ENCODE measurements at regions not wholly inside any gene's neighbourhood (a gene's known extent, or its start where the extent isn't known, plus 50 kb on each side); places are given as distances from the start of the nearest gene placed in this dataset.

DNA sequence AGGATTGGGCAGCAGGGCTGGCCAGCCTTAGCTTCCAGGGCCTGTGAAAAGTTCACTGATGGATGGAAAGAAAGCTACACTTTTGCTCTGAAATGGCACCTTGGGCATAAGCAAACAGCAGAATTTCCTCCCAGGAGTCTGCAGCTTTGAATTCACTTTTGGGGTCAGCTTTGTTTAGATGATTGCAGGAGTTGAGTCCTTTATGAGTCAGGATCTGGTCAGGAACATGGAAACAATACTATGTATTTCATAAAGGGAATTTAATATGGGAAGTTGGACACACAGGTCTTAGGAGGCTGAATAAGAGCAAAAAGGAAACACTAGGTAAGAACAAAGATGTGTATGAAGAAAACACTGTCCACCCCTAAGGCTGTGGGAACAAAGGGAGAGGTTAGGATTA is 345.3 kb downstream of the TSN start:
- Histone ChIP-seq H3K4me1 (ENCODE audit: control insufficient read depth in 1 of 2, insufficient read depth in 2 of 2, low read length in 2 of 2) (no peaks in the 10 kb centered on the region), H3K9me3 (replicated peaks in 1 of 2; ENCODE audit: control insufficient read depth in 1 of 2, insufficient read depth in 1 of 2, low read length in 2 of 2) (no peaks in the 10 kb centered on the region), H3K27me3 (ENCODE audit: control insufficient read depth in 2 of 2, insufficient read depth in 2 of 2, low read length in 2 of 2) (no peaks in the 10 kb centered on the region), H3K4me2 (replicated peaks; ENCODE audit: extremely low read depth, low read length, poor library complexity, severe bottlenecking) (no peak overlapping the region), H2AFZ (ENCODE audit: insufficient read depth, low read depth, low read length, poor library complexity, severe bottlenecking) (no peak overlapping the region), H3K9ac (ENCODE audit: insufficient read depth, low read length, poor library complexity, severe bottlenecking) (no peak overlapping the region), H3K36me3 (replicated peaks in 1 of 2; ENCODE audit: control insufficient read depth in 1 of 2, insufficient read depth in 2 of 2, low read length in 2 of 2) (no peaks in the 10 kb centered on the region), H3K4me3 (replicated peaks in 1 of 3; ENCODE audit: low read depth in 2 of 3, low read length in 3 of 3) (no peak overlapping the region), H3K79me2 (ENCODE audit: insufficient read depth, low read length) (no peaks in the 10 kb centered on the region), H3K27ac (ENCODE audit: low read depth in 1 of 2, low read length in 2 of 2) (no peak overlapping the region), H4K20me1 (ENCODE audit: insufficient read depth, low read length) (no peaks in the 10 kb centered on the region)
- no peak overlapping the region for H3K27ac Mint-ChIP-seq
- H3K9me3 Mint-ChIP-seq: peaks cover 0 to 10% (median 1%) of the 10 kb centered on the region in 7 donors
- H3K4me1 Mint-ChIP-seq: no peaks in the 10 kb centered on the region
- TF ChIP-seq, protein P1, sequence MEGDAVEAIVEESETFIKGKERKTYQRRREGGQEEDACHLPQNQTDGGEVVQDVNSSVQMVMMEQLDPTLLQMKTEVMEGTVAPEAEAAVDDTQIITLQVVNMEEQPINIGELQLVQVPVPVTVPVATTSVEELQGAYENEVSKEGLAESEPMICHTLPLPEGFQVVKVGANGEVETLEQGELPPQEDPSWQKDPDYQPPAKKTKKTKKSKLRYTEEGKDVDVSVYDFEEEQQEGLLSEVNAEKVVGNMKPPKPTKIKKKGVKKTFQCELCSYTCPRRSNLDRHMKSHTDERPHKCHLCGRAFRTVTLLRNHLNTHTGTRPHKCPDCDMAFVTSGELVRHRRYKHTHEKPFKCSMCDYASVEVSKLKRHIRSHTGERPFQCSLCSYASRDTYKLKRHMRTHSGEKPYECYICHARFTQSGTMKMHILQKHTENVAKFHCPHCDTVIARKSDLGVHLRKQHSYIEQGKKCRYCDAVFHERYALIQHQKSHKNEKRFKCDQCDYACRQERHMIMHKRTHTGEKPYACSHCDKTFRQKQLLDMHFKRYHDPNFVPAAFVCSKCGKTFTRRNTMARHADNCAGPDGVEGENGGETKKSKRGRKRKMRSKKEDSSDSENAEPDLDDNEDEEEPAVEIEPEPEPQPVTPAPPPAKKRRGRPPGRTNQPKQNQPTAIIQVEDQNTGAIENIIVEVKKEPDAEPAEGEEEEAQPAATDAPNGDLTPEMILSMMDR (IDR thresholded peaks at IDR 0.05): no peak
- H3K27me3 Mint-ChIP-seq (ENCODE audit: low read depth in 3 of 3): no peaks in the 10 kb centered on the region
- no peak for DNase-seq
- intact Hi-C loops (cut with micrococcal nuclease): no loop called here
- H3K36me3 Mint-ChIP-seq: no peaks in the 10 kb centered on the region
- no peak overlapping the region for H3K4me3 Mint-ChIP-seq

GRCh38 chr2:122101319-122101718 is 345.9 kb downstream of the TSN start:
- Histone ChIP-seq H3K4me3 (replicated peaks in 1 of 3; ENCODE audit: low read depth in 2 of 3, low read length in 3 of 3) (no peak overlapping the region), H4K20me1 (ENCODE audit: insufficient read depth, low read length) (no peaks in the 10 kb centered on the region), H3K27me3 (ENCODE audit: control insufficient read depth in 2 of 2, insufficient read depth in 2 of 2, low read length in 2 of 2) (no peaks in the 10 kb centered on the region), H3K4me1 (ENCODE audit: control insufficient read depth in 1 of 2, insufficient read depth in 2 of 2, low read length in 2 of 2) (no peaks in the 10 kb centered on the region), H3K79me2 (ENCODE audit: insufficient read depth, low read length) (no peaks in the 10 kb centered on the region), H3K9ac (ENCODE audit: insufficient read depth, low read length, poor library complexity, severe bottlenecking) (no peak overlapping the region), H3K9me3 (replicated peaks in 1 of 2; ENCODE audit: control insufficient read depth in 1 of 2, insufficient read depth in 1 of 2, low read length in 2 of 2) (no peaks in the 10 kb centered on the region), H2AFZ (ENCODE audit: insufficient read depth, low read depth, low read length, poor library complexity, severe bottlenecking) (no peak overlapping the region), H3K27ac (ENCODE audit: low read depth in 1 of 2, low read length in 2 of 2) (no peak overlapping the region), H3K4me2 (replicated peaks; ENCODE audit: extremely low read depth, low read length, poor library complexity, severe bottlenecking) (no peak overlapping the region), H3K36me3 (replicated peaks in 1 of 2; ENCODE audit: control insufficient read depth in 1 of 2, insufficient read depth in 2 of 2, low read length in 2 of 2) (no peaks in the 10 kb centered on the region)
- Mint-ChIP-seq H3K27me3 (ENCODE audit: low read depth in 3 of 3) (no peaks in the 10 kb centered on the region), H3K4me3 (no peak overlapping the region), H3K4me1 (no peaks in the 10 kb centered on the region), H3K36me3 (no peaks in the 10 kb centered on the region), H3K9me3 (peaks cover 0 to 10% (median 1%) of the 10 kb centered on the region in 7 donors), H3K27ac (no peak overlapping the region)
- 93% methylated on average over 4 of the region's 5 CpGs for WGBS (ENCODE audit: insufficient coverage)
- TF ChIP-seq, protein P1 (IDR thresholded peaks at IDR 0.05): no peak
- no peak for DNase-seq
- intact Hi-C loops (cut with micrococcal nuclease): no loop called here
